ENCODE measurements at regions not wholly inside any gene's neighbourhood (a gene's known extent, or its start where the extent isn't known, plus 50 kb on each side); places are given as distances from the start of the nearest gene placed in this dataset.

- no peak for TF ChIP-seq CTCF (IDR thresholded peaks at IDR 0.05)
- TF ChIP-seq POLR2A (IDR thresholded peaks at IDR 0.05) = no peak
- no peak for TF ChIP-seq POLR2AphosphoS5 (IDR thresholded peaks at IDR 0.05)
- no peak for TF ChIP-seq EP300 (IDR thresholded peaks at IDR 0.05; ENCODE audit: low read depth)
Observed at GRCh38 chr3:87335931-87336330, 59.5 kb upstream of the POU1F1 start.
